HG03460 (cell line): ENCODE measurements at regions not wholly inside any gene's neighbourhood (a gene's known extent, or its start where the extent isn't known, plus 50 kb on each side); places are given as distances from the start of the nearest gene placed in this dataset.

Experiments used
- ATAC-seq: cut with Tn5 transposase; IDR thresholded peaks from one replicate; pipeline ENCODE4 v1.9.1; 2021; ENCODE audit not compliant: unreplicated experiment

DNA sequence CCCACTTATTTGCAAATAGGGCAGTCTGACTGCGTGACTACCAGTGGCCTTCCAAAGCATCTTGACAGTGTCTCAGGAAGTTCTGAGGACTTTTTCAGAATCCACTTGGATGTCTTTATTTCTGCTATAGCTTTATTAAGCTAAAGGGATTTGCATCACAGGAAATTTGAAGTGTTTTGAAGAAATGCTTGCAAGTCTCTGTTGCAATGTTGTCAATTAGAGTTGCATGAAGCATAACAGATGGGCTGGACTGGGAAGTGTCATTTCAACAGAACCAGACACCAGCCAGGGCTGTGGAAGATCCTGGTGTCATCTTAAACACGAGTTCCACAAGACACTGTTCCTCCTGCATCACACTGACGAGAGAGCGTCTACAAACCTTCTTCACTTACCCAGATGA lies 224.5 kb downstream of the EN1 start:
- ATAC-seq, result no peak

DNA sequence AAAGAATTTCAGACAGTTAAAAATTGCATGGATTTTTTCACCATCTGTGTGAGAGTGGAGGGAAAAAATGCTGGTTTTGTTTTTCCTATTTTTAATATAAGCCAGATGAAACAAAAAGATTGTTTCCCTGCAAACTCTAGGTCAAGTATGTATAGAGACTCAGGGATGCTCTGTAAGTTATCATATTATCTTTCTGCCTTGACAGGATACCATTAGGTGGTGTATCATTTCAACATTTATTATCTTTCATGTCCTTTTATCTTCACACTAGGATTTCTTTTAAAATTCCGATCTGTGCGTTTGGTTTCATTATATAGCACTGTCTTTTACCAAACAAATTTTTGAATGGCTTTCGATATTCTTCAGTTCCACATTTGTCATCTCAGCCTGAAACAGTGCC lies 225.3 kb downstream of the EN1 start:
- no peak for ATAC-seq

DNA sequence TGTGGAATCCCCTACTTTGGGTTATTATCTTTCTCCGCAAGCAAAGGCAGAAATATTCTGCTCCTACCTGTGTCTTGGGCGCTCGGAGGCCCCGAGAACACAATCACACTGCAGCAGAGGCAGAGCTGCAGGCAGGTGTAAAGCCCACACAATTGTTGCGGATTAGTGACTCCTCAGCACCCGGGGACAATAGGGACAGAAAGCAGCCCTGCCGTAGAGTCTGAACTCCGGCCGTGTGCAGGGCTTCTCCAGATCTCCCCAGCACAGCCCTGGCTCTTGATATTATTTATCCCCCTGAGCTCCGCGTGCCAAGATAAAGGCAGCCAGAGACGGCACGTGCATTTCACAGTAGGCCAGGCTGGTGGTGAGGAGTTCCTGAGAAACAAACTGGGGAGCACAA lies 229.2 kb downstream of the EN1 start:
- no peak for ATAC-seq

DNA sequence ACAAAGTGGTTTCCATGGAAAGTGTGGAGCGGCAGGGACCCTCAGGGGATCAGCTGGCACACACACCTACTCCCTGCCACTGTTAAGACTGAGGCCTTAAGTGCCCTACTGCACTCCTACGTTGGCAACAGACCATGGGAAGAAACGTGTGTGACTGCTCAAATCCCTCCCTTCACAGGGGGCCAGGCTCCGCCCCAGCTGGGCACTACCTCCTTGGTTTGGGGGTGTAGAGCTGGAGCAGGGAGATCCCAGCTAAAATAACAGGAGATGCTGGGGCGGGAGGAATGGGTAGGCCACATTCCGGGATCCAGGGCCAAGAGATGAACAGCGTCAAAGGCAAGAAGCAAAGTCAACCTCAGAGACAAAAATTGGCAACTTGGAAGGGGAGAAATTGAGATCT lies 231.0 kb downstream of the EN1 start:
- ATAC-seq, result no peak

DNA sequence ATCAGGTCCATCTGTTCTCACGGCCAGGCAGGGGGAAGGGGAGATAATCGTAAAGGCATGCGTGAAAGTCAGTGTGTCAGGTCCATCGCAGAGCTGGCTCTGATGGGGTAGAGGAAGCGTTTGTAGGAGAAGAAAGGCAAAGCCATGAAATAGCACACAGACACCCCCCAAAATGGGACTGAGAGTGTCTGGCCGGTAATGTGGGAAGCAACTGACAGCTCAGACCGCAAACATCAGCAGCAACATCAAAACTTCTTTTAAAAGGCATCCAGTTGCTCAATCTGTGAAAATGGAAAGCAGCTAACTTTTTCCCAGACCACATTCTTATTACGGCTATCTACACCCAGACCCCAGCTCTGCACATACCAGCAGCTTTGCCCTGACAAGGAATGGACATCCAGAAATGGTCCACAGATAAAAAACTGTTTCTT lies 232.6 kb downstream of the EN1 start:
- ATAC-seq, result no peak

- no peak for ATAC-seq
These were observed 233.7 kb downstream of the EN1 start for GRCh38 chr2:118613737-118614136.

- no peak for ATAC-seq
These were observed 235.8 kb downstream of the EN1 start for GRCh38 chr2:118611691-118612090.

- ATAC-seq, result no peak
These were observed 238.3 kb downstream of the EN1 start for GRCh38 chr2:118609138-118609537.

DNA sequence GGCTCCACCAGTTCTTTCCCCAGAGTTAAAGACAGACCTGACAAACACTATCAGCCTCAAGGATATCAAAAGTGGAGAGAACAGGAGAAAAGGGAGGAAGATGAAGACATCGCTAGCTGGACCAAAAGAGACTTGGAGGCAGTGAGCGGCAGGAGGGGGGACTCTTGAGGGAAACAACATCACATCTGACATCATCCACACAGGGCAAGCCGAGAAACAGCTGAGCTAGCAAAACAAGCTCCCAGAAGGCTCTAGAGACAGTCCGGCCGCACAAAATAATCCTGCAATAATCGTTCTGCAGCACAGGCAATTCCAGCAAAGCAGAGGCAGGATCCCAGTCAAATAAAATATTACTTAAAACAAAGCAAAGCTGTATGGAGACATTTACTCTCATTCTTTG lies 239.8 kb downstream of the EN1 start:
- no peak for ATAC-seq

- no peak for ATAC-seq
These were observed 242.6 kb downstream of the EN1 start for GRCh38 chr2:118604811-118605210.

DNA sequence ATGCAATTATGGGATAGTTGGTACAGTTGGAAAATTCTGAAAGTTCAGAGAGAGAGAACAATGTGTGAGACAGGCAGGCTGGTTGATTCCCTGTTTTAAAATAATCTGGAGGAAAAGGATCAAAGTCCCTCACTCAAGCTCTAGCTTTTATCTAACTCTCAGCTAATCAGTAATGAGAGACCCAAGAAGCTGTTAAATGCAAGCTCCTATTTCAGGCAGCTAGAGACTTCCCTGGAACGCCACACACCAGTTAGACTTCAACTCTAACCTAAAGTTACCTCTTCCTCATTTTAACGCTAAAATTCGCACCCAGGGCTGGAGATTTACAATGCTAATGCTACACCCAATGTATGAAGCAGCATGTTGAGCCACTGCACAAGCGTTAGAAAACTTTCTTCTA lies 243.1 kb downstream of the EN1 start:
- ATAC-seq, result no peak

- no peak for ATAC-seq
These were observed 248.3 kb downstream of the EN1 start for GRCh38 chr2:118599141-118599540.

DNA sequence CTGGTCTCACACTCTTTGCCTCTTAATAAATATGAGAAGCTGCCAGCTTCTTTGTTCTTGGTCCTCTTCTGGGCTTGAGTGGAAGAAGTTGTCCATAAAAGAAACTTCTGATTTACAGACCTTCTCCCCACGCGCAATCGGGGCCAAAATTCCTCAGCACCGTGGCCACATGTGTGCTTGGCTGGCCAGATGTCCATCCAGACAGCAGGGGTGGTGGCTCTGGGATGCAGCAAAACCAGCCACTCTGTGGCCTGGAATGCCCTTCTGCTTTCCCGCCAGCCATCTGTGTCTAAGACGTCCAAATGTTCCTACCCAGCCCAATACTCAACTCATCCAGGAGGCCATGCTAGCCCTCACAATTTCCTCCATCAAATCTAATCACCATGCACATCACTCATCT lies 250.8 kb downstream of the EN1 start:
- no peak for ATAC-seq

GRCh38 chr2:118593257-118593656 lies 254.2 kb downstream of the EN1 start:
- no peak for ATAC-seq

DNA sequence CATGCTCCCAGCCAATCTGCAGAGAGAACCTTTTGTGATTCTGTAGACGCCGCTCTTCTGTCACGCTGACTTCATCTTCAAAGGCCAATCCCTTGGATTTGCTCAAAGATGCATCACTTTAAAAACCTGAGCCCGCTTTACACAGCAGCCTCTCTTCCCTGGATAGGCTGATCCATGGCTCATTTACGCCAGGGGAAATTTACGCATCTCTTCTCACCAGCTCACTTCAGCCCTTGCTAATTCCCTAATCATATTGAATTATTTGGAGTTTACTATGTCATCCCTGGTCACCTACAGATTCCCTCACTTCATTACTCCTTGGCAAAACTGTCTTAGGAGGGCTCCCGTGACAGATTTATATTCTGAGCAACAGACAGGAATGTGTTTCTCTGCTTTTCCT lies 256.2 kb downstream of the EN1 start:
- no peak for ATAC-seq

DNA sequence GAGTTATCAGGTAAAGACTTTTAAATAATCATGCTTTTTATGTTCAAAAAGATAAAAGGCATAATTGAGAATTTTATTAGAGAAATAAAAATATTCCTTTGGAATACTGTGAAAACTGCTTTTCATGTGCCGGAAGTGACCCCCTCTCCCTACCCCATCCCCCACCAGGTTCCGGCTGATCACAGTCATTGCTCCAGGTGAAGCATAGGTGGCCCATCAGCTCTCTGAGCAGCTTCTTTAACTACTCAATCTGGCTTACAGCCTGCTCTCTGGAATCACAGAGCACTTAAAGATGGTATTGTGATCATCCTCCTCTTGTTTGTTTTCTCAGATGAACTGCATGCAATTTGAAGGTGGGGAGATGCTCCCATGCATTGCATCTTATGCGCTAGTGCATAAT lies 257.7 kb downstream of the EN1 start:
- ATAC-seq, result no peak

- no peak for ATAC-seq
These were observed 258.6 kb downstream of the EN1 start for GRCh38 chr2:118588850-118589249.

DNA sequence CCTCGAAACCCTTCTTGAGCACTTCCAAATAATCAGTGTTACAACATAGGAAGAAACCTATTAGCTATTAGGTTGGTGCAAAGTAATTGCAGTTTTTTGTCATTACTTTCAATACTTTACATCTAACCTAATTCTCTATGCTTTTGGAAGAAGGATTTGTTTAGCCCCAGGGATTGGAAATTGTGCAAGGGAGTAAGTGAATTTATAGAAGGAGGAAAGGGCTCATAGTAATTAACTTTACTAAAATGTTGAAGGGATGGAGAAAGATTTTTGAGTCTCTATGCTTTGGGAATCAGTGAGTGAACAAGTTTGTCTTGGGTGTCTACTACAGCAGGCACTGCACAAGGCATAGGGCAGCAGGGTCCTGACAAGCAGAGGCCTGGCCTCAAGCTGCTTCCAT lies 261.1 kb downstream of the EN1 start:
- ATAC-seq, result no peak

GRCh38 chr2:118584877-118585276 lies 262.6 kb downstream of the EN1 start:
- no peak for ATAC-seq

DNA sequence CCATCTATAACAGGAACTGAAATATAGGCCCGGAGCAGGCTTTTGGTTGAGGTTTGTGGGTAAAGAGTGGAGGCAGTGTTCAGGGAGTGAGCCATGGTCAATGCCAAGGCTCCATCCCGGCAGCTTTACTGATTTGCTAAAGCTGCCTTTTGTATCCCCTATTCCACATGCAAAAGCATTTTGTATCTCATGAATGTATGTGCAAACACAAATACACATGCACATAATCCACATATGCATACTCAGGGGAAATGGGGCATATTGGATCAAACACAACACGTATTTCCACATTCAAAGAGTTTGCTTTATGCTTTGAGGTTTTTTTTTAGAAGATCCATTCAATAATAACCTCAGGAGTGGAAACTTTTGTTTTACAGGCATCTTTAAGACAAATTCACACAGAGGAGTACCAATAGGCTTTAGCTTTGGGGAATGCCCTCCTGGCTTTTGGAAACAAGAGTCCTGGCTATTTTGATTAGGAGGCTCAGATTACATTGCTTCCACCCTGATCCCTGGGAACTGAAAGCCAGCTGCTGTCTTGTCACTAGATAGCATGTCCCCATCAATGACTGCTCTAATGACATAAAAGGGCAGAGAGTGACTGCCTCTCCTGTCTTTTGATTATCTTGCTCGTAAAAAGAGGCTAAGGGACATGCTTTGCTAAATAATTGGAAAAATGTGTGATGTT lies 263.2 kb downstream of the EN1 start:
- no peak for ATAC-seq

DNA sequence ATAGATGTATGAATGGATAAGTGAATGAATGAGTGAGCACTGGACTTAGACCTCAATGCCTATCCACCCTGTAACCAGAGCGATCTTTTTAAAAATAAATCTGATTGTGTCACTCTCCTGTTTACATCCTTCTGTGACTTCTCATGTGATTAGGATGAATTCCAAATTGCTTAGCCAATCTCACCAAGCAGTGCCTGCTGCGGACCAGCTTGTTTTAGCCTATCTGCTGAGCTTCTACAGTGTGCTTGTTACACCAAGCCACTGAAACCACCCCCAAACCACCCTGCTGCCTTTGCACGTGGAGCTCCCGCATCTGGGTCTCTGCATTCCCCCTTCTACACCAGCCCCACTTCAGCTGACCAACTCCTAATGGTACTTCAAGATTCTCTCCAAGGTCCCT lies 265.4 kb downstream of the EN1 start:
- ATAC-seq, result no peak

- ATAC-seq, result no peak
These were observed 266.8 kb downstream of the EN1 start for GRCh38 chr2:118580651-118581050.

- ATAC-seq, result no peak
These were observed 267.3 kb downstream of the EN1 start for GRCh38 chr2:118580107-118580506.
